Mesenchymal stem cell (in vitro differentiated cells and primary cell): ENCODE measurements at regions not wholly inside any gene's neighbourhood (a gene's known extent, or its start where the extent isn't known, plus 50 kb on each side); places are given as distances from the start of the nearest gene placed in this dataset.

Source experiments
- DNase-seq: peaks from one replicate; pipeline ENCODE4 v3.0.0-alpha.2; 2013
- H2AFZ ChIP-seq: one replicate; pipeline ENCODE4 v1.6.1; 2013; ENCODE audit warnings: low read depth, mild to moderate bottlenecking, control low read depth, inconsistent platforms, low read length, moderate library complexity
- H2AK5ac ChIP-seq: 2 replicates; pipeline ENCODE4 v1.6.1; 2013; ENCODE audit warnings: low read length, moderate library complexity, mild to moderate bottlenecking, inconsistent platforms; ENCODE audit not compliant: severe bottlenecking
- H2BK120ac ChIP-seq: one replicate; pipeline ENCODE4 v1.6.1; 2013; ENCODE audit warnings: low read depth, mild to moderate bottlenecking, inconsistent platforms, low read length, moderate library complexity
- H2BK12ac ChIP-seq, 2 experiments: one replicate each; pipeline ENCODE4 v1.6.1; 2013; ENCODE audit warnings: inconsistent platforms in 2 of 2, low read length in 2 of 2, mild to moderate bottlenecking in 2 of 2, moderate library complexity in 2 of 2, control low read depth in 1 of 2
- H2BK15ac ChIP-seq: one replicate; pipeline ENCODE4 v1.6.1; 2013; ENCODE audit warnings: mild to moderate bottlenecking, low read depth, inconsistent platforms; ENCODE audit not compliant: poor library complexity, severe bottlenecking
- H2BK5ac ChIP-seq: 2 replicates; pipeline ENCODE4 v1.6.1; 2013; ENCODE audit warnings: low read depth, mild to moderate bottlenecking, low read length, control low read depth, inconsistent platforms; ENCODE audit not compliant: poor library complexity, severe bottlenecking
- H3K14ac ChIP-seq, 2 experiments: one replicate each; pipeline ENCODE4 v1.6.1; 2013; ENCODE audit warnings: inconsistent platforms in 2 of 2, low read length in 2 of 2, control low read depth in 1 of 2, mild to moderate bottlenecking in 1 of 2, moderate library complexity in 1 of 2
- H3K18ac ChIP-seq, 2 experiments: one replicate each; pipeline ENCODE4 v1.6.1; 2013; ENCODE audit warnings: inconsistent platforms in 2 of 2, low read length in 2 of 2, control low read depth in 1 of 2, low read depth in 1 of 2, mild to moderate bottlenecking in 1 of 2
- H3K23ac ChIP-seq, 2 experiments: one replicate each; pipeline ENCODE4 v1.6.1; 2013; ENCODE audit warnings: inconsistent platforms in 2 of 2, low read length in 2 of 2, mild to moderate bottlenecking in 2 of 2, moderate library complexity in 2 of 2, control low read depth in 1 of 2
- H3K27ac ChIP-seq: 2 replicates; pipeline ENCODE4 v1.5.1; 2013; ENCODE audit warnings: mild to moderate bottlenecking, moderate library complexity, low read length, control low read depth, inconsistent platforms; ENCODE audit not compliant: poor library complexity, severe bottlenecking
- H3K27me3 ChIP-seq, 2 experiments: 2 replicates each; pipeline versions ENCODE4 v1.6.1 to v1.7.0; 2013; ENCODE audit warnings: low read length in 2 of 2, mild to moderate bottlenecking in 2 of 2, moderate library complexity in 2 of 2, control low read depth in 1 of 2, inconsistent platforms in 1 of 2; ENCODE audit not compliant: control insufficient read depth in 1 of 2, insufficient read depth in 1 of 2
- H3K36me3 ChIP-seq, 2 experiments: 2 replicates each; pipeline versions ENCODE4 v1.6.1 to v1.7.0; 2013; ENCODE audit warnings: low read length in 2 of 2, control low read depth in 1 of 2, inconsistent platforms in 1 of 2, low read depth in 1 of 2, mild to moderate bottlenecking in 1 of 2; ENCODE audit not compliant: insufficient read depth in 2 of 2, control insufficient read depth in 1 of 2
- H3K4ac ChIP-seq, 2 experiments: one replicate each; pipeline ENCODE4 v1.6.1; 2013; ENCODE audit warnings: inconsistent platforms in 2 of 2, low read length in 2 of 2, mild to moderate bottlenecking in 2 of 2, moderate library complexity in 2 of 2, control low read depth in 1 of 2, low read depth in 1 of 2
- H3K4me1 ChIP-seq: 2 replicates; pipeline ENCODE4 v1.6.1; 2013; ENCODE audit warnings: low read depth, low read length, control low read depth; ENCODE audit not compliant: control insufficient read depth, insufficient read depth
- H3K4me2 ChIP-seq: 2 replicates; pipeline ENCODE4 v1.6.1; 2013; ENCODE audit warnings: low read length, mild to moderate bottlenecking, inconsistent platforms; ENCODE audit not compliant: poor library complexity, severe bottlenecking
- H3K4me3 ChIP-seq, 2 experiments: 2 replicates each; pipeline versions ENCODE4 v1.5.1 to v1.7.0; 2013; ENCODE audit warnings: low read length in 2 of 2, mild to moderate bottlenecking in 2 of 2, control low read depth in 1 of 2, low read depth in 1 of 2; ENCODE audit not compliant: insufficient read depth in 1 of 2
- H3K79me1 ChIP-seq: replicated peaks from 2 replicates; pipeline ENCODE4 v1.6.1; 2013; ENCODE audit warnings: mild to moderate bottlenecking, control low read depth, low read length, inconsistent platforms; ENCODE audit not compliant: poor library complexity, severe bottlenecking
- H3K9ac ChIP-seq: 2 replicates; pipeline ENCODE4 v1.7.0; 2013; ENCODE audit warnings: mild to moderate bottlenecking, low read length, moderate library complexity
- H3K9me3 ChIP-seq: 2 replicates; pipeline ENCODE4 v1.7.0; 2013; ENCODE audit warnings: mild to moderate bottlenecking, low read length; ENCODE audit not compliant: control insufficient read depth
- H4K8ac ChIP-seq: one replicate; pipeline ENCODE4 v1.6.1; 2013; ENCODE audit warnings: inconsistent platforms, mild to moderate bottlenecking, low read length, moderate library complexity
- H4K91ac ChIP-seq: one replicate; pipeline ENCODE4 v1.6.1; 2013; ENCODE audit warnings: mild to moderate bottlenecking, low read length, inconsistent platforms
- WGBS: methylation state at CpG from one replicate; pipeline ENCODE4 v1.1.7; 2013; ENCODE audit warnings: mixed read lengths; 5-methylcytosine and 5-hydroxymethylcytosine counted together

GRCh38 chr20:12219798-12220197 is 302.1 kb downstream of the BTBD3 start:
- Histone ChIP-seq H3K4me1 (no peaks in the 10 kb centered on the region), H3K4ac (no peak overlapping the region), H3K23ac (no peak overlapping the region), H3K27me3 (peaks cover 0 to 3% of the 10 kb centered on the region in 2 experiments), H3K27ac (no peak overlapping the region), H3K9ac (no peak overlapping the region), H3K14ac (no peak overlapping the region), H3K79me1 (no peaks in the 10 kb centered on the region), H2AK5ac (no peak overlapping the region), H2AFZ (no peak overlapping the region), H2BK15ac (no peak overlapping the region), H2BK5ac (no peak overlapping the region), H3K9me3 (peaks cover 10% of the 10 kb centered on the region), H2BK12ac (no peak overlapping the region), H3K4me3 (no peak overlapping the region), H4K8ac (no peak overlapping the region), H2BK120ac (no peak overlapping the region), H3K18ac (no peak overlapping the region), H3K36me3 (no peaks in the 10 kb centered on the region), H4K91ac (no peak overlapping the region), H3K4me2 (no peak overlapping the region)
- no peak for DNase-seq
- WGBS: 80% methylated on average over 1 of the region's 2 CpGs

- 80% methylated on average over 1 of the region's 2 CpGs for whole genome bisulfite sequencing
- Histone ChIP-seq H4K91ac (no peak overlapping the region), H3K23ac (no peak overlapping the region), H3K36me3 (no peaks in the 10 kb centered on the region), H2AFZ (no peak overlapping the region), H3K9ac (no peak overlapping the region), H2BK12ac (no peak overlapping the region), H3K4me2 (no peak overlapping the region), H2BK120ac (no peak overlapping the region), H3K4ac (no peak overlapping the region), H4K8ac (no peak overlapping the region), H3K18ac (no peak overlapping the region), H3K9me3 (peaks cover 2% of the 10 kb centered on the region), H3K27me3 (peaks cover 0 to 3% of the 10 kb centered on the region in 2 experiments), H3K79me1 (no peaks in the 10 kb centered on the region), H2BK15ac (no peak overlapping the region), H3K4me3 (no peak overlapping the region), H3K14ac (no peak overlapping the region), H2AK5ac (no peak overlapping the region), H2BK5ac (no peak overlapping the region), H3K27ac (no peak overlapping the region), H3K4me1 (no peaks in the 10 kb centered on the region)
- DNase-seq: no peak
Observed at GRCh38 chr20:12223057-12223456, 305.4 kb downstream of the BTBD3 start.

- Histone ChIP-seq H3K36me3 (no peaks in the 10 kb centered on the region), H3K4me1 (no peaks in the 10 kb centered on the region), H3K79me1 (no peaks in the 10 kb centered on the region), H3K4me2 (no peak overlapping the region), H3K14ac (no peak overlapping the region), H2AK5ac (no peak overlapping the region), H3K4ac (no peak overlapping the region), H2BK5ac (no peak overlapping the region), H3K18ac (no peak overlapping the region), H3K27me3 (peaks cover 0 to 3% of the 10 kb centered on the region in 2 experiments), H4K91ac (no peak overlapping the region), H2BK12ac (no peak overlapping the region), H4K8ac (no peak overlapping the region), H2BK15ac (no peak overlapping the region), H2AFZ (no peak overlapping the region), H3K9ac (no peak overlapping the region), H3K9me3 (no peaks in the 10 kb centered on the region), H3K4me3 (no peak overlapping the region), H2BK120ac (no peak overlapping the region), H3K23ac (no peak overlapping the region), H3K27ac (no peak overlapping the region)
- DNase-seq: no peak
- WGBS: no CpG with 5 or more reads among the region's 1 CpG
Observed at GRCh38 chr20:12225898-12226297, 308.2 kb downstream of the BTBD3 start.

GRCh38 chr20:12229891-12230290 is 312.2 kb downstream of the BTBD3 start:
- no peak overlapping the region for H4K91ac ChIP-seq
- DNase-seq: no peak
- H2AK5ac ChIP-seq: no peak overlapping the region
- no peaks in the 10 kb centered on the region for H3K9me3 ChIP-seq
- no peak overlapping the region for H3K9ac ChIP-seq
- no peaks in the 10 kb centered on the region for H3K27me3 ChIP-seq
- H2BK12ac ChIP-seq: no peak overlapping the region
- H2BK15ac ChIP-seq: no peak overlapping the region
- no peak overlapping the region for H3K23ac ChIP-seq
- H4K8ac ChIP-seq: no peak overlapping the region
- no peak overlapping the region for H3K4me3 ChIP-seq
- no peak overlapping the region for H2BK120ac ChIP-seq
- no peak overlapping the region for H3K4ac ChIP-seq
- no peak overlapping the region for H3K14ac ChIP-seq
- H2BK5ac ChIP-seq: no peak overlapping the region
- H3K79me1 ChIP-seq: no peaks in the 10 kb centered on the region
- no peak overlapping the region for H3K18ac ChIP-seq
- H2AFZ ChIP-seq: no peak overlapping the region
- no peak overlapping the region for H3K4me2 ChIP-seq
- H3K36me3 ChIP-seq: no peaks in the 10 kb centered on the region
- no peaks in the 10 kb centered on the region for H3K4me1 ChIP-seq
- no peak overlapping the region for H3K27ac ChIP-seq
